SK-N-SH (cell line): ENCODE measurements at regions not wholly inside any gene's neighbourhood (a gene's known extent, or its start where the extent isn't known, plus 50 kb on each side); places are given as distances from the start of the nearest gene placed in this dataset.
"Not testable (repeated sequence)": the region's sequence is repeated elsewhere in the genome, so short reads cannot be mapped to it uniquely, and the experiment has no call there.

Source experiments
- CTCF ChIA-PET: fragments of 300-600, 350-600 bp; formaldehyde crosslinking; extraction: SDS; loops from one replicate; lab custom pipeline; 2021; lab: Yijun Ruan, JAX
- POLR2A ChIA-PET: fragments of 350-600 bp; sonication (Branson Sonifier 250); formaldehyde crosslinking; extraction: SDS; loops from one replicate; lab custom pipeline; 2020; ENCODE audit warnings: antibody characterized with exemption, inconsistent platforms; lab: Yijun Ruan, JAX
- DNase-seq: peaks from one replicate; pipeline ENCODE4 v3.0.0; 2012
- H2AFZ ChIP-seq: fragments of 200-600 bp; sonication (generic); 2 replicates; pipeline ENCODE4 v1.8.1; 2016; ENCODE audit warnings: antibody characterized with exemption, mild to moderate bottlenecking, low read depth
- H3F3A ChIP-seq: fragments of 200-600 bp; sonication (generic); replicated peaks from 2 replicates; pipeline ENCODE3; 2016; ENCODE audit warnings: antibody characterized with exemption, mild to moderate bottlenecking; ENCODE audit not compliant: insufficient read depth
- H3K27ac ChIP-seq, 2 experiments: fragments of 200-500 bp in 1 of 2; fragments of 200-600 bp in 1 of 2; sonication (Bioruptor generic) in 1 of 2; sonication (generic), shearing (Covaris generic) in 1 of 2; 2 replicates each; pipeline versions ENCODE4 v1.5.1 to v1.6.1; 2014 to 2016; ENCODE audit warnings: low read depth in 2 of 2, inconsistent platforms in 1 of 2, low read length in 1 of 2, mild to moderate bottlenecking in 1 of 2, mixed read lengths in 1 of 2
- H3K27me3 ChIP-seq: fragments of 200-600 bp; sonication (generic), shearing (Covaris generic); 2 replicates; pipeline ENCODE4 v1.6.1; 2016; ENCODE audit warnings: mixed run types; ENCODE audit not compliant: insufficient read depth
- H3K36me3 ChIP-seq, 2 experiments: fragments of 200-500 bp in 1 of 2; fragments of 200-600 bp in 1 of 2; sonication (Bioruptor generic) in 1 of 2; sonication (generic) in 1 of 2; replicated peaks in 1 of 2; 2 replicates each; pipeline versions ENCODE3 to v1.5.1; 2014 to 2016; ENCODE audit warnings: low read length in 1 of 2, mild to moderate bottlenecking in 1 of 2; ENCODE audit not compliant: insufficient read depth in 2 of 2, control insufficient read depth in 1 of 2
- H3K4me1 ChIP-seq, 2 experiments: fragments of 200-500 bp in 1 of 2; fragments of 200-600 bp in 1 of 2; sonication (Bioruptor generic) in 1 of 2; sonication (generic), shearing (Covaris generic) in 1 of 2; 2 replicates each; pipeline versions ENCODE4 v1.5.1 to v1.6.1; 2014 to 2016; ENCODE audit warnings: low read depth in 1 of 2, low read length in 1 of 2, mixed run types in 1 of 2; ENCODE audit not compliant: insufficient read depth in 2 of 2, control insufficient read depth in 1 of 2
- H3K4me2 ChIP-seq: fragments of 200-600 bp; sonication (generic), shearing (Covaris generic); 2 replicates; pipeline ENCODE4 v1.6.1; 2017; ENCODE audit warnings: mixed run types
- H3K4me3 ChIP-seq, 2 experiments: fragments of 200-500 bp in 1 of 2; fragments of 200-600 bp in 1 of 2; sonication (Bioruptor generic) in 1 of 2; sonication (generic), shearing (Covaris generic) in 1 of 2; 2 replicates each; pipeline versions ENCODE4 v1.5.1 to v1.8.1; 2014 to 2016; ENCODE audit warnings: low read depth in 2 of 2, inconsistent platforms in 1 of 2, low read length in 1 of 2, mild to moderate bottlenecking in 1 of 2, mixed read lengths in 1 of 2, moderate library complexity in 1 of 2
- H3K79me2 ChIP-seq: fragments of 200-600 bp; sonication (generic); 2 replicates; pipeline ENCODE4 v1.8.1; 2017; ENCODE audit warnings: mild to moderate bottlenecking; ENCODE audit not compliant: insufficient read depth
- H3K9ac ChIP-seq: fragments of 200-600 bp; sonication (generic); 2 replicates; pipeline ENCODE4 v1.6.1; 2017; ENCODE audit warnings: mixed run types
- H3K9me2 ChIP-seq: fragments of 200-600 bp; sonication (generic); 2 replicates; pipeline ENCODE4 v1.6.1; 2017; ENCODE audit warnings: mixed run types
- H3K9me3 ChIP-seq: fragments of 200-600 bp; sonication (generic); 2 replicates; pipeline ENCODE4 v1.6.1; 2017; ENCODE audit warnings: mixed run types, mild to moderate bottlenecking, moderate library complexity
- H4K20me1 ChIP-seq: fragments of 200-600 bp; sonication (generic); 2 replicates; pipeline ENCODE4 v1.6.1; 2017; ENCODE audit warnings: mild to moderate bottlenecking, mixed run types; ENCODE audit not compliant: insufficient read depth
- EP300 ChIP-seq, 2 experiments: IDR thresholded peaks; 2 replicates each; pipeline versions ENCODE4 v1.4.0 to v1.6.1; 2012; ENCODE audit warnings: borderline replicate concordance in 1 of 2, low read depth in 1 of 2, low read length in 1 of 2
- FOXJ3 ChIP-seq: sonication (generic); formaldehyde crosslinking; IDR thresholded peaks from 2 replicates; pipeline ENCODE4 v1.5.1; 2020; ENCODE audit warnings: mild to moderate bottlenecking, missing genetic modification reagents
- MEF2A ChIP-seq: IDR thresholded peaks from 2 replicates; pipeline ENCODE4 v1.4.0; 2012; ENCODE audit warnings: low read depth, borderline replicate concordance
- NFIC ChIP-seq: IDR thresholded peaks from 2 replicates; pipeline ENCODE4 v1.4.0; 2012; ENCODE audit warnings: borderline replicate concordance
- NRF1 ChIP-seq: IDR thresholded peaks from 2 replicates; pipeline ENCODE4 v1.6.1; 2012; ENCODE audit warnings: low read depth, mild to moderate bottlenecking, low read length
- RAD21 ChIP-seq: IDR thresholded peaks from 2 replicates; pipeline ENCODE4 v1.6.1; 2012; ENCODE audit warnings: mild to moderate bottlenecking, low read length
- TEAD4 ChIP-seq: IDR thresholded peaks from 2 replicates; pipeline ENCODE4 v1.4.0; 2012; ENCODE audit warnings: mild to moderate bottlenecking, borderline replicate concordance; ENCODE audit not compliant: insufficient read depth
- WGBS: methylation state at CpG from one replicate; pipeline ENCODE4 v1.1.6; 2017; ENCODE audit warnings: low lambda C conversion rate; 5-methylcytosine and 5-hydroxymethylcytosine counted together
- TF ChIP-seq, protein P1 (sequence below): IDR thresholded peaks from 2 replicates; pipeline ENCODE4; 2012

DNA sequence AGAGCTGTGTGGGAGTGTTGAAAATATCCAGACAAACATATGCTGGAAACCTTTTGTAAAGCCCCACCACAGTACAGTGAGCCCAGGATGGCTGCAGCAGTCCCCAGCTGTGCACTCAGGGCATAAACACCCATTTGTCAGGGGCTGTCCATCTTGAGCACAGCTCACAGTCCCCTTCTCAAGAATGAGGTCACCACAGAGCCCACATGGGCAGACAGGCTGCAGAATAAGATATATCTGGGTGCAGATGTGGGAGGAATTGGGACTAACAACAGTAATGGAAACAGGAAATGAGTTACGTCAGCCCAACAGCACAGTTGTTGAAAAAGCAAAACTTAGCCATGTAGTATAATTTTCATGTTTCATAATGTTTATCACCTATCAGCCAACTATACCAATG is 219.6 kb downstream of the ETAA1 start:
- Histone ChIP-seq H3K79me2 (no peaks in the 10 kb centered on the region), H3K9me2 (no peaks in the 10 kb centered on the region), H3K4me3 (no peak overlapping the region), H3K36me3 (no peaks in the 10 kb centered on the region), H3F3A (no peaks in the 10 kb centered on the region), H3K27ac (peak overlapping the region; percentile 14 to 25; a peak in 2 of 4 replicates), H3K27me3 (no peaks in the 10 kb centered on the region), H3K4me2 (no peak overlapping the region), H3K9me3 (no peaks in the 10 kb centered on the region), H3K9ac (no peak overlapping the region), H3K4me1 (no peaks in the 10 kb centered on the region; a peak in 2 of 4 replicates), H4K20me1 (no peaks in the 10 kb centered on the region), H2AFZ (no peak overlapping the region)
- 80% methylated on average over 1 of the region's 1 CpG for WGBS
- peak; percentile 1 for DNase-seq
- ChIA-PET POLR2A (no interaction called here), CTCF (no interaction called here)
- TF ChIP-seq, protein P1, sequence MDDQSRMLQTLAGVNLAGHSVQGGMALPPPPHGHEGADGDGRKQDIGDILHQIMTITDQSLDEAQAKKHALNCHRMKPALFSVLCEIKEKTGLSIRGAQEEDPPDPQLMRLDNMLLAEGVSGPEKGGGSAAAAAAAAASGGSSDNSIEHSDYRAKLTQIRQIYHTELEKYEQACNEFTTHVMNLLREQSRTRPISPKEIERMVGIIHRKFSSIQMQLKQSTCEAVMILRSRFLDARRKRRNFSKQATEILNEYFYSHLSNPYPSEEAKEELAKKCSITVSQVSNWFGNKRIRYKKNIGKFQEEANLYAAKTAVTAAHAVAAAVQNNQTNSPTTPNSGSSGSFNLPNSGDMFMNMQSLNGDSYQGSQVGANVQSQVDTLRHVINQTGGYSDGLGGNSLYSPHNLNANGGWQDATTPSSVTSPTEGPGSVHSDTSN, result 0 out of 2 replicates have a peak, but pooled peaks have one; percentile 4
- TF ChIP-seq RAD21, result no peak

DNA sequence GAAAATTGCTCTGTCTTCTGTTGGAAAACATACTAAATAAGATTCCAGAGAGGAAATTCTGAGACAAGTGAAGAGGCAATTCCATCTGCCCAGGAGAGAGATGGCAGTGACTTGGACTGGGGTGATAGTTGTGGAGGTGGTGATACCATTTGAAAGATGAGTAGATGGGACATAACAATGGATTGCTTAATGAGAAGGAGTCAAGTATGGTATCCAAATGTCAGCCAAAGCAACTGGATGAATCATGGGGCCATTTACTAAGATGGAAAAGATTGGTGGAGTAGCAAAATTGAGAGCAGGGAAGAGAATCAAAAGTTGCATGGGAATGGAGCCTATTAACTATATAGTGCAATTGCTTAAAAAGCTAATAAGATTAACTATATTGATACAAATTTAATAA is 222.1 kb downstream of the ETAA1 start:
- Histone ChIP-seq H2AFZ (no peak overlapping the region), H4K20me1 (no peaks in the 10 kb centered on the region), H3K4me3 (no peak overlapping the region), H3F3A (no peaks in the 10 kb centered on the region), H3K9ac (no peak overlapping the region), H3K9me2 (no peaks in the 10 kb centered on the region), H3K27ac (no peak overlapping the region), H3K9me3 (no peaks in the 10 kb centered on the region), H3K4me1 (no peaks in the 10 kb centered on the region; a peak in 2 of 4 replicates)
- ChIA-PET POLR2A (no interaction called here), CTCF (no interaction called here)
- DNase-seq, result no peak
- TF ChIP-seq NFIC (no peak), NRF1 (no peak), FOXJ3 (CRISPR knock-in tag) (no peak), EP300 (IDR thresholded peaks at IDR 0.05; ENCODE audit: borderline replicate concordance in 1 of 2, low read depth in 1 of 2, low read length in 1 of 2) (no peak), MEF2A (no peak), TEAD4 (no peak)
- TF ChIP-seq, all 33 proteins: peak for 0
- H3K36me3 ChIP-seq, result no peaks in the 10 kb centered on the region
- no peaks in the 10 kb centered on the region for H3K79me2 ChIP-seq
- no peak overlapping the region for H3K4me2 ChIP-seq
- H3K27me3 ChIP-seq, result no peaks in the 10 kb centered on the region

DNA sequence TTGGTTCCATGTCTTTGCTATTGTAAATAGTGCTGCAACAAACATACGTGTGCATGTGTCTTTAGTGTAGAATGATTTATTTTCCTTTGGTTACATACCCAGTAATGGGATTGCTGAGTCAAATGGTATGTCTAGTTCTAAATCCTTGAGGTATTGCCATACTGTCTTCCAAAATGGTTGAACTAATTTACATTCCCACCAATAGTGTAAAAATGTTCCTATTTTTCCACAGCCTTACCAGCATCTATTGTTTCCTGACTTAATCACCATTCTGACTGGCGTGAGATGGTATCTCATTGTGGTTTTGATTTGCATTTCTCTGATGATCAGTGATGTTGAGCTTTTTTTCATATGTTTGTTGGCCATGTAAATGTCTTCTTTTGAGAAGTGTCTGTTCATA is 226.6 kb downstream of the ETAA1 start:
- POLR2A ChIA-PET, H4K20me1 ChIP-seq, H3K9ac ChIP-seq, H3K9me2 ChIP-seq, H3K36me3 ChIP-seq, H3K27ac ChIP-seq, H3K4me2 ChIP-seq, H2AFZ ChIP-seq, H3F3A ChIP-seq, H3K27me3 ChIP-seq, CTCF ChIA-PET, H3K4me3 ChIP-seq, H3K79me2 ChIP-seq, H3K9me3 ChIP-seq, H3K4me1 ChIP-seq, DNase-seq: not testable (repeated sequence)
- WGBS, result 84% methylated on average over 2 of the region's 2 CpGs
